IMR-90 (cell line): ENCODE measurements at regions not wholly inside any gene's neighbourhood (a gene's known extent, or its start where the extent isn't known, plus 50 kb on each side); places are given as distances from the start of the nearest gene placed in this dataset.

Source experiments
- CEBPB ChIP-seq: IDR thresholded peaks from 2 replicates; pipeline ENCODE4 v1.6.1; 2012; ENCODE audit warnings: low read depth, low read length, improper control_type of control experiment
- CHD1 ChIP-seq: IDR thresholded peaks from 2 replicates; pipeline ENCODE4 v1.6.1; 2012; ENCODE audit warnings: low read depth, low read length, improper control_type of control experiment
- ELK1 ChIP-seq: fragments of 150-350 bp; IDR thresholded peaks from 2 replicates; pipeline ENCODE4 v1.6.1; 2016; ENCODE audit warnings: low read depth, mild to moderate bottlenecking, low read length, moderate library complexity, borderline replicate concordance
- FOS ChIP-seq: fragments of 150-350 bp; IDR thresholded peaks from 2 replicates; pipeline ENCODE4 v1.6.1; 2016; ENCODE audit warnings: low read depth, low read length
- MAFK ChIP-seq: IDR thresholded peaks from 2 replicates; pipeline ENCODE4 v1.6.1; 2012; ENCODE audit warnings: low read depth, low read length, improper control_type of control experiment
- MXI1 ChIP-seq: IDR thresholded peaks from 2 replicates; pipeline ENCODE4 v1.6.1; 2012; ENCODE audit warnings: low read depth, mild to moderate bottlenecking, low read length, moderate library complexity, borderline replicate concordance
- NFE2L2 ChIP-seq: fragments of 150-350 bp; IDR thresholded peaks from 2 replicates; pipeline ENCODE4 v1.6.1; 2016; ENCODE audit warnings: low read depth, mild to moderate bottlenecking, low read length
- POLR2A ChIP-seq: IDR thresholded peaks from 2 replicates; pipeline ENCODE4 v1.6.1; 2012; ENCODE audit warnings: mild to moderate bottlenecking, low read depth, low read length
- RFX5 ChIP-seq: IDR thresholded peaks from 2 replicates; pipeline ENCODE4 v1.8.0; 2012; ENCODE audit warnings: low read depth, mild to moderate bottlenecking, low read length, moderate library complexity
- SMC3 ChIP-seq: fragments of 150-350 bp; IDR thresholded peaks from 2 replicates; pipeline ENCODE4 v1.6.1; 2016; ENCODE audit warnings: low read depth, mild to moderate bottlenecking, antibody characterized with exemption, low read length, moderate library complexity
- TF ChIP-seq, protein P1 (sequence below): conservative IDR thresholded peaks from 2 replicates; pipeline ENCODE4 v1.5.1; 2012; ENCODE audit warnings: mild to moderate bottlenecking, low read depth, low read length, improper control_type of control experiment

GRCh38 chr5:58149345-58149744 lies 310.5 kb downstream of the PLK2 start:
- TF ChIP-seq, protein P1, sequence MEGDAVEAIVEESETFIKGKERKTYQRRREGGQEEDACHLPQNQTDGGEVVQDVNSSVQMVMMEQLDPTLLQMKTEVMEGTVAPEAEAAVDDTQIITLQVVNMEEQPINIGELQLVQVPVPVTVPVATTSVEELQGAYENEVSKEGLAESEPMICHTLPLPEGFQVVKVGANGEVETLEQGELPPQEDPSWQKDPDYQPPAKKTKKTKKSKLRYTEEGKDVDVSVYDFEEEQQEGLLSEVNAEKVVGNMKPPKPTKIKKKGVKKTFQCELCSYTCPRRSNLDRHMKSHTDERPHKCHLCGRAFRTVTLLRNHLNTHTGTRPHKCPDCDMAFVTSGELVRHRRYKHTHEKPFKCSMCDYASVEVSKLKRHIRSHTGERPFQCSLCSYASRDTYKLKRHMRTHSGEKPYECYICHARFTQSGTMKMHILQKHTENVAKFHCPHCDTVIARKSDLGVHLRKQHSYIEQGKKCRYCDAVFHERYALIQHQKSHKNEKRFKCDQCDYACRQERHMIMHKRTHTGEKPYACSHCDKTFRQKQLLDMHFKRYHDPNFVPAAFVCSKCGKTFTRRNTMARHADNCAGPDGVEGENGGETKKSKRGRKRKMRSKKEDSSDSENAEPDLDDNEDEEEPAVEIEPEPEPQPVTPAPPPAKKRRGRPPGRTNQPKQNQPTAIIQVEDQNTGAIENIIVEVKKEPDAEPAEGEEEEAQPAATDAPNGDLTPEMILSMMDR: no peak
- TF ChIP-seq CEBPB (no peak), RFX5 (no peak), POLR2A (no peak), NFE2L2 (no peak), MAFK (no peak), CHD1 (no peak), FOS (no peak), MXI1 (no peak), ELK1 (no peak), SMC3 (no peak)
